Keratinocyte (primary cell): ENCODE measurements at regions not wholly inside any gene's neighbourhood (a gene's known extent, or its start where the extent isn't known, plus 50 kb on each side); places are given as distances from the start of the nearest gene placed in this dataset.
A peak's percentile ranks its signal among the peaks of the same experiment; 100 is the strongest.

Experiments used
- DNase-seq: peaks from one replicate; pipeline ENCODE4 v3.0.0-alpha.2; 2011; ENCODE audit warnings: low read depth, missing footprints, low spot score
- FAIRE-seq: peaks from 2 replicates; lab custom pipeline; 2011; peaks lifted over from hg19 to GRCh38; lab: Jason Lieb, UNC
- H2AFZ ChIP-seq: 2 replicates; pipeline ENCODE4 v1.6.0; 2012; ENCODE audit warnings: low read length, control low read depth, inconsistent platforms; ENCODE audit not compliant: control insufficient read depth
- H3K27ac ChIP-seq: 2 replicates; pipeline ENCODE4 v1.5.1; 2011; ENCODE audit warnings: low read length; ENCODE audit not compliant: control insufficient read depth, insufficient read depth
- H3K27me3 ChIP-seq: 3 replicates; pipeline ENCODE4 v1.6.0; 2011; ENCODE audit warnings: low read length; ENCODE audit not compliant: control insufficient read depth, insufficient read depth; ENCODE audit errors: extremely low read depth
- H3K36me3 ChIP-seq, 2 experiments: 2 replicates in 1 of 2; 3 replicates in 1 of 2; pipeline ENCODE4 v1.5.1; 2011; ENCODE audit warnings: low read length in 2 of 2, mild to moderate bottlenecking in 1 of 2; ENCODE audit not compliant: control insufficient read depth in 2 of 2, insufficient read depth in 2 of 2; ENCODE audit errors: extremely low read depth in 1 of 2
- H3K4me1 ChIP-seq: 3 replicates; pipeline ENCODE4 v1.5.1; 2011; ENCODE audit warnings: low read length; ENCODE audit not compliant: control insufficient read depth, insufficient read depth; ENCODE audit errors: extremely low read depth
- H3K4me2 ChIP-seq: 3 replicates; pipeline ENCODE4 v1.6.0; 2011; ENCODE audit warnings: low read depth, low read length; ENCODE audit not compliant: control insufficient read depth, insufficient read depth; ENCODE audit errors: extremely low read depth
- H3K4me3 ChIP-seq, 3 experiments: fragments of 200-600 bp in 1 of 3; sonication (generic) in 1 of 3; 2 replicates in 2 of 3; 3 replicates in 1 of 3; pipeline ENCODE4 v1.5.1; 2011 to 2016; ENCODE audit warnings: low read length in 3 of 3, mild to moderate bottlenecking in 3 of 3, control low read depth in 2 of 3, inconsistent platforms in 1 of 3, low read depth in 1 of 3, mixed read lengths in 1 of 3, mixed run types in 1 of 3, moderate library complexity in 1 of 3; ENCODE audit not compliant: control insufficient read depth in 2 of 3, insufficient read depth in 2 of 3; ENCODE audit errors: extremely low read depth in 1 of 3
- H3K79me2 ChIP-seq: 2 replicates; pipeline ENCODE4 v1.6.0; 2012; ENCODE audit warnings: low read length; ENCODE audit not compliant: control insufficient read depth, insufficient read depth
- H3K9ac ChIP-seq: 3 replicates; pipeline ENCODE4 v1.6.0; 2011; ENCODE audit warnings: low read length; ENCODE audit not compliant: control insufficient read depth, insufficient read depth; ENCODE audit errors: extremely low read depth
- H3K9me1 ChIP-seq: 3 replicates; pipeline ENCODE4 v1.6.0; 2011; ENCODE audit warnings: low read length; ENCODE audit not compliant: control insufficient read depth, insufficient read depth; ENCODE audit errors: extremely low read depth
- H3K9me3 ChIP-seq: 2 replicates; pipeline ENCODE4 v1.5.1; 2012; ENCODE audit warnings: low read depth, low read length; ENCODE audit not compliant: control insufficient read depth
- H4K20me1 ChIP-seq: 3 replicates; pipeline ENCODE4 v1.6.0; 2011; ENCODE audit warnings: low read length; ENCODE audit not compliant: control insufficient read depth, insufficient read depth; ENCODE audit errors: extremely low read depth
- CTCF ChIP-seq, 3 experiments: IDR thresholded peaks in 1 of 3; conservative IDR thresholded peaks in 1 of 3; optimal IDR thresholded peaks in 1 of 3; 2 replicates in 2 of 3; 3 replicates in 1 of 3; pipeline versions ENCODE3 to v1.5.1; 2011; ENCODE audit warnings: low read length in 3 of 3, mild to moderate bottlenecking in 3 of 3, moderate library complexity in 2 of 3, control low read depth in 1 of 3, inconsistent platforms in 1 of 3; ENCODE audit not compliant: insufficient read depth in 2 of 3; ENCODE audit errors: extremely low read depth in 1 of 3
- EZH2 ChIP-seq: IDR thresholded peaks from one replicate; pipeline ENCODE4 v1.6.1; 2012; ENCODE audit warnings: inconsistent platforms, mild to moderate bottlenecking, low read length, moderate library complexity
- dilution Hi-C: fragments of 300-500 bp; cut with MboI; formaldehyde crosslinking; loops from one replicate; pipeline ENCODE4 v1.7.0; 2020; ENCODE audit warnings: low sequenced_read_pairs; ENCODE audit not compliant: extremely low pct_ligation_motif_present

- Histone ChIP-seq H3K9me3 (no peaks in the 10 kb centered on the region), H3K27me3 (no peaks in the 10 kb centered on the region), H2AFZ (no peak overlapping the region), H3K4me2 (no peak overlapping the region), H3K9me1 (no peaks in the 10 kb centered on the region), H3K79me2 (no peaks in the 10 kb centered on the region), H3K27ac (no peak overlapping the region), H3K9ac (no peak overlapping the region), H3K4me1 (peaks cover 8% of the 10 kb centered on the region), H4K20me1 (no peaks in the 10 kb centered on the region), H3K36me3 (no peaks in the 10 kb centered on the region), H3K4me3 (no peak overlapping the region)
- dilution Hi-C loops, result no loop called here
- DNase-seq (no peak), FAIRE-seq (no peak)
- TF ChIP-seq CTCF (optimal IDR thresholded peaks at IDR 0.05 in 1 of 3, IDR thresholded peaks at IDR 0.05 in 1 of 3, conservative IDR thresholded peaks at IDR 0.05 in 1 of 3; ENCODE audit: extremely low read depth in 1 of 3, insufficient read depth in 2 of 3, low read length in 3 of 3) (no peak), EZH2 (no peak)
These were observed 1040.5 kb upstream of the ACVR2A start for GRCh38 chr2:146804288-146804687.

GRCh38 chr2:146801886-146802285 lies 1042.9 kb upstream of the ACVR2A start:
- H2AFZ ChIP-seq, result no peak overlapping the region
- H3K79me2 ChIP-seq, result no peaks in the 10 kb centered on the region
- H3K4me1 ChIP-seq, result peaks cover 7% of the 10 kb centered on the region
- H3K9me3 ChIP-seq, result no peaks in the 10 kb centered on the region
- H3K27ac ChIP-seq, result no peak overlapping the region
- H3K27me3 ChIP-seq, result no peaks in the 10 kb centered on the region
- TF ChIP-seq CTCF (optimal IDR thresholded peaks at IDR 0.05 in 1 of 3, IDR thresholded peaks at IDR 0.05 in 1 of 3, conservative IDR thresholded peaks at IDR 0.05 in 1 of 3; ENCODE audit: extremely low read depth in 1 of 3, insufficient read depth in 2 of 3, low read length in 3 of 3) (no peak), EZH2 (no peak)
- no peaks in the 10 kb centered on the region for H3K36me3 ChIP-seq
- FAIRE-seq, result peak; percentile 73
- dilution Hi-C loops, result no loop called here
- no peaks in the 10 kb centered on the region for H3K9me1 ChIP-seq
- H3K4me3 ChIP-seq, result no peak overlapping the region
- no peaks in the 10 kb centered on the region for H4K20me1 ChIP-seq
- no peak for DNase-seq
- no peak overlapping the region for H3K9ac ChIP-seq
- no peak overlapping the region for H3K4me2 ChIP-seq
